ENCODE measurements at regions not wholly inside any gene's neighbourhood (a gene's known extent, or its start where the extent isn't known, plus 50 kb on each side); places are given as distances from the start of the nearest gene placed in this dataset.
"Not testable (repeated sequence)": the region's sequence is repeated elsewhere in the genome, so short reads cannot be mapped to it uniquely, and the experiment has no call there.

DNA sequence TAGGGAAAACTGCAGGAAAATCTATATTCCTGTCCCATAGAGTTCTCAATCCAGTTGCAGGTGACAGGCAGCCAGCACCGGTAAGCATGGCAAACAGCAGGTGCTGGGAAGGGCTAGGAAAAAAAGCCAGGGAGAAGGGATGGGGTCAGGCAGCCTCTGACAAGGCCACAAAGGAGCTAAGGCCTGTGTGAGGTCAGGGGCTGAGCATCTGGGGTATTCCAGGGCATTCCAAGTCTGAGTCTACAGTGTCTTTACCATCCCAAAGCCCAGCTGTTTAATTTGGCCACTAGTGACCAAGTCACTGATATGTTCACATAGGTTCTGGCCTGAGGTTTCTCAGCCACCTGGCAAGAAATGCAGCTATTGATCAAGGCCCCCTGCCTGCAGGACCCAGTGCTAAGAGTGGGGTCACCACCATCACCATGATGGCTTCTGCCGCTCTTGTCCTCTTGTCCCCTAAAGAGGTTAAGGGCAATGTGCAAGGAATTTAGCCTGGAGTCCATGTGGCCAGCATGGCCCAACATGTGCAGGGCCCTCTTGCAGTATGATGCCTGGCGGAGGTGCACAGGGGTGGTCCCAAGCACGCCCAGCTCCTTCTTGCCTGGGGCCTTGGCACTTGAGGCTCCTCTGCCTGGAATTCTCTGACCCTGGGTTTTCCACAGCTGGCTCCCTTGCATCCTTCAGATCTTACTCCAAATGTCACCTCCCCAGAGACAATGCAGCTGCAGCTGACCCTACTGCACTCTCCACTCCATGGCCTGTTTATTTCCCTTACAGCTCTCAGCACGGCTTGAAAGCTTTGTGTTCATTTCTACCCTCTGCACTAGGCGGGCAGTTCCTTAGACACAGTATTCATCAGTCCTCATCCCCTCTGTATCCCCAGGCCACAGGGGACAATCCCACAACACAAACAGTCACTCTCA, 213.1 kb downstream of the MSX2 start:
- Histone ChIP-seq H3K4me3 (no peak overlapping the region), H3K27ac (no peak overlapping the region), H3K4me1 (replicated peaks in 1 of 2) (no peaks in the 10 kb centered on the region)
- peak in 1 of 8 experiments; percentile 39 for ATAC-seq (replicated peaks in 6 of 8)
- in situ Hi-C loops (cut with MboI; ENCODE audit: low pct_unique_long_range_greater_than_20kb in 2 of 9, low sequenced_read_pairs in 9 of 9, unreplicated experiment in 9 of 9), result loop anchor here in 3 of 9 experiments (25.0 kb wide), 1 partner anchor 525 kb away; no protein-coding TSS in a partner anchor
- 0 to 100% (median 74%) methylated on average over 1 to 5 of the region's 6 CpGs; no CpG with 5 or more reads in 2 of the 10 experiments for WGBS, 10 experiments

DNA sequence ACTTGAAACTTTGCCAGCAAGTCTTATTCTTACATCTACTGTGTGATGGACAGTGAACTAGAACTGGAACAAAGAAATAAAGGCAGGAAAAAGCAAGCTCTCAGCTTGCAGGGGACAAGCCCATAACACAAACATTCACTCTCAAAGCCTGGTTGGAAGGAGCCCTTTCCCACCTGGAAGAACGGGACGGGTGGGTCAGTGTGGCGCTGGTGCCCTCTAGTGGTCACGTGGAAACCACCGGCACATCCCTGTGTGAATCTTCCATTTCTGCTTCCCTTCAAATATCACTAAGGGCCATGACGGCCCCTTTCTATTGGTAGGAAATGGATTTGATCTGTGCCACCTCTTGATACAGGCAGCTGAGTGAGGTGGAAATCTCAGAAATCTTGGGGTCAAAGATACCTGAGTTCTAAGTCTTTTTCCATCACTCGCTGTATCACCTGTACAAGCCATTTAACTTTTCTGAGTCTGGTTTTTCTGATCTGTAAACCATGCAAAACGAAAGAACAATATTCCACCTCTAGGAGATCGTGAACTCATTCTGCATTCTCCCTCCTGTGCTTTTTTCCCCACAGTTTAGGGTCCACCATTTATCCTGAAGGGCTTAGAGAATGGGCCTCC, 211.6 kb downstream of the MSX2 start:
- Histone ChIP-seq H3K27ac (no peak overlapping the region), H3K4me3 (no peak overlapping the region), H3K4me1 (replicated peaks in 1 of 2) (no peaks in the 10 kb centered on the region)
- in situ Hi-C loops (cut with MboI; ENCODE audit: low pct_unique_long_range_greater_than_20kb in 2 of 9, low sequenced_read_pairs in 9 of 9, unreplicated experiment in 9 of 9), result loop anchor here in 3 of 9 experiments (25.0 kb wide), 1 partner anchor 524 kb away; no protein-coding TSS in a partner anchor
- ATAC-seq (replicated peaks in 6 of 8), result peak; percentile 71 to 97 (median 80)
- 0 to 30% (median 5%) methylated on average over 2 to 8 of the region's 9 CpGs; no CpG with 5 or more reads in 3 of the 10 experiments for WGBS, 10 experiments

DNA sequence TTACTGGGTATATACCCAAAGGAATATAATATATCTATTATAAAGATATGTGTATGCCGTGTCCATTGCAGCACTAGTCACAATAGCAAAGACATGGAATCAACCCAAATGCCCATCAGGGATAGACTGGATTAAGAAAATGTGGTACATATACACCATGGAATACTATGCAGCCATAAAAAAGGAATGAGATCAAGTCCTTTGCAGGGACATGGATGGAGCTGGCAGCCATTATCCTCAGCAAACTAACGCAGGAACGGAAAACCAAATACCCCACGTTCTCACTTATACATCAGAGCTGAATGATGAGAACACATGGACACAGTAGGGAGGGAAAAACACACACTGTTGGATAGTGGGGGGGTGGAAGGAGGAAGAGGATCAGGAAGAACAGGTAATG, 206.7 kb downstream of the MSX2 start:
- WGBS, 10 experiments, result 0 to 100% (median 86%) methylated on average over 1 to 4 of the region's 4 CpGs
- in situ Hi-C loops (cut with MboI; ENCODE audit: low pct_unique_long_range_greater_than_20kb in 2 of 9, low sequenced_read_pairs in 9 of 9, unreplicated experiment in 9 of 9), result loop anchor here in 3 of 9 experiments (25.0 kb wide), 1 partner anchor 519 kb away; no protein-coding TSS in a partner anchor
- not testable (repeated sequence) for H3K4me1 ChIP-seq (replicated peaks in 1 of 2); H3K27ac ChIP-seq; ATAC-seq (replicated peaks in 6 of 8); H3K4me3 ChIP-seq

DNA sequence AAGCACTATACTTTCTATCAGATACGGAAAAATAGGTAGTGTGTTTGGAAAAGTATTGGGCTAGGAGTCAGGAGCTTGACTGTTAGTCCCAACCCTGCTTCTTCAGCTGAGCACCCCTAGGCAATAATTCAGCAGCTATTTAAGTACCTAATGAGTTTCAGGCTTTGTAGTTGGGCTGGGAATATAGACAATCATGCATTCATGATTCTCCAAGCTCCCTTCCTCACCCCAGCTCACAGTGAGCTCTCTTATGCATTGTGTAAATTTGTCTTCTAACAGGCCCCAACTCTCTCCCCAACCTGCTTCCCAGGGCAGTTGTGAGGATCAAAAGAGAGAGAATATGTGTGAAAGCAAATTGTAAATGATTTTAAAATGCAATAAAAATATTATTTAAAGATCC, 201.2 kb downstream of the MSX2 start:
- 29 to 100% (median 85%) methylated on average over 1 of the region's 1 CpG; no CpG with 5 or more reads in 6 of the 10 experiments for WGBS, 10 experiments
- ATAC-seq (replicated peaks in 6 of 8), result no peak
- Histone ChIP-seq H3K4me1 (replicated peaks in 1 of 2) (peaks cover 0 to 3% of the 10 kb centered on the region in 2 donors), H3K27ac (no peak overlapping the region), H3K4me3 (no peak overlapping the region)
- in situ Hi-C loops (cut with MboI; ENCODE audit: low pct_unique_long_range_greater_than_20kb in 2 of 9, low sequenced_read_pairs in 9 of 9, unreplicated experiment in 9 of 9), result loop anchor here in 3 of 9 experiments (25.0 kb wide), 1 partner anchor 513 kb away; no protein-coding TSS in a partner anchor

DNA sequence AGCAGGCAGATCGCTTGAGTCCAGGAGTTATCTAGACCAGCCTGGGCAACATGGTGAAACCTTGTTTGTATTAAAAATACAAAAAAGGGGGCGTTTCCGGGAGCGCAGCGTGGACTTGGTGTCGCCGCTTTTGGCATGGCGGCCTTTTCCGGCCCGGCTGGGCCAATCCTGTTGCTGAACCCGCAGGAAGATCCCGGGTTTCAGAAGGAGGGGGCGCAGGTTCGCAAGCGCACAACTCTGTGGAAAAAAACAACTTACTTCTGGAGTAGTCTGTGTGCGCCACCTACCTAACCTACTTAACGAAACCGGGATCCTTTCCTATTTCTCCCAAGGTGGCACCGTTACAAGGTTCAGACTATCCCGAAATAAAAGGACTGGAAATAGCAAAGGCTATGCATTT, 198.6 kb downstream of the MSX2 start:
- H3K4me3 ChIP-seq, result no peak overlapping the region
- no peak overlapping the region for H3K27ac ChIP-seq
- 67 to 97% (median 92%) methylated on average over 1 to 16 of the region's 20 CpGs; no CpG with 5 or more reads in 2 of the 10 experiments for WGBS, 10 experiments
- in situ Hi-C loops (cut with MboI; ENCODE audit: low pct_unique_long_range_greater_than_20kb in 2 of 9, low sequenced_read_pairs in 9 of 9, unreplicated experiment in 9 of 9), result no loop called here
- ATAC-seq (replicated peaks in 6 of 8), result no peak
- H3K4me1 ChIP-seq (replicated peaks in 1 of 2), result peaks cover 0 to 3% of the 10 kb centered on the region in 2 donors

DNA sequence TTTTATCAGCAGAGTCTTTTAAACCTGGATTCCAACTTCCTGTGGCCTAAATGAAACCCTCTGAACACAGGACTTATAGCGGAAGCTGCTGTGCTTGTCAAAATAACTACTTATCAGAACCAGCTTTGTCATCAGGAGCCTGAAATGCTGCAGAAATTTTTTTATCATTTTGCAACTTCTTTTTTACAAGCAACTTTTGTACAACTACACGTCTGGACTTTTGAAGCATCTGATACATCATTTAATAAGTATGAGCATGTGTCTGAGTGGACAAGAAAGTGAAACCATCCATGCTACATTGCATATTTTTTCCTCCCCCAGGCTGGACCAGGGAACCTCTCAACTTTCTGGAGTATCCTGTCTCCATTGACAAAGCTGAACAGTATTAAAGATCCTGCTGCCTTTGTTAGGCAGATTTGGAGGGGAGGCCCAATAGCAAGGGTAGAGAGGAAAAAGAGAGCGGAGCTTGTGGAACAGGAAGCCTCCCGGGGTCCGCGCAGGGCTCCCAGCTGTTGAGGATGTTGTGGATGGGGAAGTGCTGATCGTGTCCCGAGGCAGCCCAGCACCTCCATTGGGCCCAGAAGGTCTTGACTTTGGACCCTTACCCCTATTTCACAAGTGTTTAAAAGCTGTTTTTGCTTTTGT, 196.6 kb downstream of the MSX2 start:
- no peak for ATAC-seq (replicated peaks in 6 of 8)
- no peak overlapping the region for H3K4me3 ChIP-seq
- in situ Hi-C loops (cut with MboI; ENCODE audit: low pct_unique_long_range_greater_than_20kb in 2 of 9, low sequenced_read_pairs in 9 of 9, unreplicated experiment in 9 of 9), result no loop called here
- H3K27ac ChIP-seq, result no peak overlapping the region
- WGBS, 10 experiments, result 20 to 100% (median 41%) methylated on average over 1 to 8 of the region's 8 CpGs
- H3K4me1 ChIP-seq (replicated peaks in 1 of 2), result peaks cover 0 to 3% of the 10 kb centered on the region in 2 donors

DNA sequence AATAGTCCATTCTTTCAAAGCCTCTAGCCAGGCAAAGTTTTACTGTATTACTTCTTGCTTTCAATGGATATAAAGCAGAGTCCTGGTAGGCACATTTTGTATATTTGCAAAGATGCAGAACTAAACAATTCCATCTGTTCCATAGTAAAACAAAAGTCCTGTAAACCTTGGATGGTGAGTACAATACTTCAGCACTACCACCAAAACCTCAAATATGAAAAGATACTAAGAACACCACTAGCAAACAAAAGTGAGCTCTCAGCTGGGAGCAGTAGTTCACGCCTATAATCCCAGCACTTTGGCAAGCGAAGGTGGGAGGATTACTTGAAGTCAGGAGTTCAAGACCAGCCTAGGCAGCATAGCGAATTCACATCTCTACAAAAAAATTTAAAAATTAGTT, 195.0 kb downstream of the MSX2 start:
- WGBS, 10 experiments, result 14 to 100% (median 50%) methylated on average over 1 to 3 of the region's 3 CpGs; no CpG with 5 or more reads in 5 of the 10 experiments
- H3K4me3 ChIP-seq, result no peak overlapping the region
- peaks cover 0 to 3% of the 10 kb centered on the region in 2 donors for H3K4me1 ChIP-seq (replicated peaks in 1 of 2)
- H3K27ac ChIP-seq, result no peak overlapping the region
- in situ Hi-C loops (cut with MboI; ENCODE audit: low pct_unique_long_range_greater_than_20kb in 2 of 9, low sequenced_read_pairs in 9 of 9, unreplicated experiment in 9 of 9), result no loop called here
- ATAC-seq (replicated peaks in 6 of 8), result no peak

DNA sequence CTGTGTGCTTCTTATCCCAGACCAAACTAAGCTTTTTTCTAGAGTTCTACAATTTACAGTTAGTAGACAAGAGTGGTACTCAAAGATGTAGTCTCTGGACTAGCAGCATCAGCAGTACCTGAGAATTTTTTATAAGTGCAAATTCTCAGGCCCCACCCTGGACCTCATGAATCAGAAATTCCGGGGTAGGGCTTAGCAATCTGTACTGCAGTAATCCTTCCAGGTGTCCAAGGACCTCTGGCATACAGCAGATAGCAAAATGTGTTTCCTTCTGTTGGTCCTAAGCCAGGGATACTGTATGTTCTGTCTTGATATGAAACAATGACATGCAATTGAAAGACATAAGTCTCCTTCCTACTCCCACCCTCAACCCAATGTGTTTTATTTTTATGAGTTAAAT, 194.3 kb downstream of the MSX2 start:
- Histone ChIP-seq H3K4me1 (replicated peaks in 1 of 2) (peaks cover 0 to 3% of the 10 kb centered on the region in 2 donors), H3K27ac (no peak overlapping the region), H3K4me3 (no peak overlapping the region)
- WGBS, 10 experiments, result 0 to 100% (median 67%) methylated on average over 1 of the region's 1 CpG; no CpG with 5 or more reads in 3 of the 10 experiments
- in situ Hi-C loops (cut with MboI; ENCODE audit: low pct_unique_long_range_greater_than_20kb in 2 of 9, low sequenced_read_pairs in 9 of 9, unreplicated experiment in 9 of 9), result no loop called here
- ATAC-seq (replicated peaks in 6 of 8), result no peak

DNA sequence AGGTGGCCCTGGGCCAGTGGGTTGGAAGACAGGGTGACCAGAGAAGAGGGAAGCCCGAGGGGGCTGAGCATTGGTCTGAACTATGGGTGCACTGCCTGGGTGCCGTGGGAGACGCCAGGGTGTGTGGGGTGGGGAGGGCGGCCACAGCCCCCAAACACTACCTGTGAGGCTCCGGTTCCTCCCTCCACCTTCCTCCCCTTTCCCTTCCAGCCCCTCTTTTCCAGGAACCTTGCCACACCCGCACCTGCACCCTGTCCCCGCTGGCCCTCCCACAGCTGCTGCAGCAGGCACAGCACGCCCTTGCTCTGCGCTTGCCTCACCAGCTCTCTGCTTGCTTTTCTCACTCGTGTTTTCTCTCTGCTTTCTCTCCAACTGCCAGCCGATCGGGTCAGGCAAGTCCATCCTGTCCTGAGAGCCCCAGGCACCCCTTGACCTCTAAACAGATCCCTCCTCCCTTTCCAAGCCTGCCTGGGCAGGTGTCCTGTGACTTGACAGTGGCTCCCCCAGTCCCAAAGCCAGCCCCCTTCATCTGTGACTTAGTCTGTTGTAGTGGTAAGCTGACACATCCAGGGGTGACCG, 193.7 kb downstream of the MSX2 start:
- in situ Hi-C loops (cut with MboI; ENCODE audit: low pct_unique_long_range_greater_than_20kb in 2 of 9, low sequenced_read_pairs in 9 of 9, unreplicated experiment in 9 of 9), result no loop called here
- WGBS, 10 experiments, result 0 to 80% (median 29%) methylated on average over 1 to 3 of the region's 13 CpGs; no CpG with 5 or more reads in 4 of the 10 experiments
- no peak overlapping the region for H3K27ac ChIP-seq
- peaks cover 0 to 3% of the 10 kb centered on the region in 2 donors for H3K4me1 ChIP-seq (replicated peaks in 1 of 2)
- no peak overlapping the region for H3K4me3 ChIP-seq
- ATAC-seq (replicated peaks in 6 of 8), result no peak

DNA sequence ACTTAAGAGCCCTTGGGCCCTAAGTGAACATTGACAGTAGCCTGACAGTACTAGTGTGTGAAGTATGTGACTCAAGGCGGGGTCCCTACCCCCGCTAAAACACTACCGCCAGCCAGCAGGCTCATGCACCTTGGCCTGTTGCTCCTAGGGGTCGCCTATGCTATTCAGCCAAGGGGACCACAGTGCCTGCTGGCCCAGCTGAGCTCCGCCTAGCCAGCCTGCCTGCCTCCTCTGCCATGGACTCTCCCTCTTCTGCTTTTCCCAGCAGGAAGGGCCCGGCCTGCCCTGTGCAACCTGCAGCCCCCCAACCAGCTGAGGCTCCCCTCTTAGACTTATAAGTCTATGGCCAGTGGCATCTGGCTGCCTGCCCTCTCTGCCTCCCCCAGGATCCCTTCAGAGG, 193.1 kb downstream of the MSX2 start:
- ATAC-seq (replicated peaks in 6 of 8); H3K27ac ChIP-seq; H3K4me1 ChIP-seq (replicated peaks in 1 of 2); in situ Hi-C loops (cut with MboI; ENCODE audit: low pct_unique_long_range_greater_than_20kb in 2 of 9, low sequenced_read_pairs in 9 of 9, unreplicated experiment in 9 of 9); H3K4me3 ChIP-seq: not testable (repeated sequence)
- WGBS, 10 experiments, result 0 to 60% (median 48%) methylated on average over 1 to 3 of the region's 6 CpGs; no CpG with 5 or more reads in 7 of the 10 experiments

DNA sequence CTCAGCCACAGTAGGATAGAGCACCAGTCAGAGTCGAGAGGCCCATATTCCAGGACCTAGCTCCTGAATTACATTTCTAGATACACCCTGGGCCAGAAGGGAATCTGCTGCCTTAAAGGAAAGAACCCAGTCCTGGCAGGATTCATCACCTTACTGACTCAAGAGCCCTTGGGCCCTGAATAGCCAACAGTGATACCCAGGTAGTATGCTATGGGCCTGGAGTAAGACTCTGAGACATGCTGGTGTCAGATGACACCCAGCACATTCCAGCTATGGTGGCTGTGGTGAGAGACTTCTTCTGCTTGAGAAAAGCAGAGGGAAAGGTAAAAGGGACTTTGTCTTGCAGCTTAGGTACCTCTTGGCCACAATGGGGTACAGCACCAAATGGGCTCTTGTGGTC, 192.5 kb downstream of the MSX2 start:
- WGBS, 10 experiments, result 100% methylated on average over 1 of the region's 1 CpG; no CpG with 5 or more reads in 8 of the 10 experiments
- H3K27ac ChIP-seq; H3K4me3 ChIP-seq; H3K4me1 ChIP-seq (replicated peaks in 1 of 2); in situ Hi-C loops (cut with MboI; ENCODE audit: low pct_unique_long_range_greater_than_20kb in 2 of 9, low sequenced_read_pairs in 9 of 9, unreplicated experiment in 9 of 9); ATAC-seq (replicated peaks in 6 of 8): not testable (repeated sequence)

DNA sequence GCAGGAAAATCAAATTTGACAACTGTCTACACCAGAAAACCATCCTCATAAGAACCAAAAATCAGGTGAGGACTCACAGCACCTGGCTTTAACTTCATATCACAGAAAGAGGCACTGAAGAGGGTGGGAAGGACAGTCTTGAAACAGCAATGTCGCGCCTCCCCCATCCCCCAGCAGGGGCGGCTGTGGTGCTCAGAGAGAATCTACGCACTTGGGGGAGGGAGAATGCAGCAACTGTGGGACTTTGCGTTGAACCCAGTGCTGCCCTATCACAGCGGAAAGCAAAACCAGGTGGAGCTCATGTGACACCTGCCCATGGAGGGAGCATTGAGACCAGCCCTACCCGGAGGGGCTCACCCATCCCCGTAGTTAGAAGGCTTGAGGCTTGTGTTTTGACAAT, 191.8 kb downstream of the MSX2 start:
- peaks cover 0 to 2% of the 10 kb centered on the region in 2 donors for H3K4me1 ChIP-seq (replicated peaks in 1 of 2)
- 82 to 100% (median 92%) methylated on average over 1 to 5 of the region's 8 CpGs; no CpG with 5 or more reads in 6 of the 10 experiments for WGBS, 10 experiments
- no peak for ATAC-seq (replicated peaks in 6 of 8)
- H3K4me3 ChIP-seq, result no peak overlapping the region
- in situ Hi-C loops (cut with MboI; ENCODE audit: low pct_unique_long_range_greater_than_20kb in 2 of 9, low sequenced_read_pairs in 9 of 9, unreplicated experiment in 9 of 9), result no loop called here
- no peak overlapping the region for H3K27ac ChIP-seq

Data from motor neuron (in vitro differentiated cells).